MM.1S (cell line): ENCODE measurements at regions not wholly inside any gene's neighbourhood (a gene's known extent, or its start where the extent isn't known, plus 50 kb on each side); places are given as distances from the start of the nearest gene placed in this dataset.

ENCODE experiments used
- CTCF ChIP-seq: fragments of 300-600 bp; sonication (generic); IDR thresholded peaks from 2 replicates; pipeline ENCODE4 v1.5.1; 2016; ENCODE audit warnings: antibody characterized with exemption, low read length, mixed read lengths
- EZH2 ChIP-seq: fragments of 300-600 bp; sonication (generic); optimal IDR thresholded peaks from 2 replicates; pipeline ENCODE3; 2017; ENCODE audit warnings: low read depth, mild to moderate bottlenecking, antibody characterized with exemption, low read length, mixed read lengths
- EZH2phosphoT487 ChIP-seq: fragments of 300-600 bp; sonication (generic); IDR thresholded peaks from 2 replicates; pipeline ENCODE4 v1.6.1; 2018; ENCODE audit warnings: antibody characterized with exemption, low read length

- TF ChIP-seq CTCF (no peak), EZH2 (no peak), EZH2phosphoT487 (no peak)
Observed at GRCh38 chr2:199572571-199572970, 114.8 kb upstream of the SATB2 start.
